Thyroid gland (tissue), 4 donors: ENCODE measurements at regions not wholly inside any gene's neighbourhood (a gene's known extent, or its start where the extent isn't known, plus 50 kb on each side); places are given as distances from the start of the nearest gene placed in this dataset.
A peak's percentile ranks its signal among the peaks of the same experiment; 100 is the strongest.

Source experiments
- DNase-seq, 2 donors: peaks; one replicate each; pipeline ENCODE4 v3.0.0-alpha.2; 2019
- H3K27ac ChIP-seq, 3 donors: fragments of 200-600 bp; sonication (generic); 1 replicate in 2 of 3; 2 replicates in 1 of 3; pipeline ENCODE4 v1.5.1; 2016 to 2019; ENCODE audit warnings: mild to moderate bottlenecking in 1 of 3, moderate library complexity in 1 of 3
- H3K27me3 ChIP-seq: fragments of 200-600 bp; sonication (generic); one replicate; pipeline ENCODE4 v1.5.1; 2019
- H3K36me3 ChIP-seq, 2 donors: fragments of 200-600 bp; sonication (generic); one replicate each; pipeline ENCODE4 v1.5.1; 2016 to 2019
- H3K4me1 ChIP-seq, 2 donors: fragments of 200-600 bp; sonication (generic); one replicate each; pipeline ENCODE4 v1.5.1; 2017 to 2019
- H3K4me3 ChIP-seq, 3 donors: fragments of 200-600 bp; sonication (generic); replicated peaks in 1 of 3; 1 replicate in 2 of 3; 2 replicates in 1 of 3; pipeline ENCODE4 v1.5.1; 2016; ENCODE audit warnings: mild to moderate bottlenecking in 1 of 3
- H3K9me3 ChIP-seq: fragments of 200-600 bp; sonication (generic); one replicate; pipeline ENCODE4 v1.5.1; 2017
- CTCF ChIP-seq, 6 experiments: fragments of 200-600 bp in 3 of 6; fragments of 450-650 bp in 3 of 6; sonication (generic) in 3 of 6; IDR thresholded peaks; one replicate each; pipeline ENCODE4 v1.5.1; 2016 to 2019; ENCODE audit warnings: antibody characterized with exemption in 6 of 6, mild to moderate bottlenecking in 2 of 6, inconsistent platforms in 1 of 6, moderate library complexity in 1 of 6
- POLR2A ChIP-seq, 2 donors: fragments of 450-650 bp; IDR thresholded peaks; one replicate each; pipeline ENCODE4 v1.6.1; 2017; ENCODE audit warnings: antibody characterized with exemption in 2 of 2, mild to moderate bottlenecking in 2 of 2, moderate library complexity in 1 of 2
- WGBS, 2 donors: methylation state at CpG; one replicate each; pipeline ENCODE4 v1.1.5; 2017; 5-methylcytosine and 5-hydroxymethylcytosine counted together
- intact Hi-C: fragments of 100-400 bp; cut with DNase I; formaldehyde crosslinking; loops from one replicate; pipeline ENCODE4 v1.15.1; 2023

DNA sequence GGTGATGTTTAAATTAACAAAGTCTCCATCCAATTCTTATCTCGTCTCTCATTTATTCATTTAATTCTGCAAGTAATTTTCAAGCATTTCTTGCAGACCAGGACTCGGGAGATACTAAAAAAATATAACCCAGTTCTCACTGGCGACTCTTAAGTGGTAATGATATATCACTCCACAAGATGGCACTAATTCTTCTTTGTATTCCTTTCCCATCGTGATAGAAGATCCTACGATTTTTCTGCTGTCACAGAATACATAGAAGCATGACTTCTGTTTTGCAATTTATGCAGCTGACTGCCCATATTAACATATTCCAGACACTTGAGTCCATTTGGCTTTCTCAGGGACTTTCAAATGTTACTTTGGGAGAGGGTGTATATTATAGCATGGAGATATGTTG, 64.0 kb upstream of the FGF13 start:
- Histone ChIP-seq H3K27ac (no peak overlapping the region), H3K4me3 (no peak overlapping the region), H3K9me3 (no peaks in the 10 kb centered on the region), H3K36me3 (no peaks in the 10 kb centered on the region), H3K27me3 (no peaks in the 10 kb centered on the region), H3K4me1 (no peaks in the 10 kb centered on the region)
- intact Hi-C loops, result no loop called here
- TF ChIP-seq CTCF (IDR thresholded peaks at IDR 0.05) (peak in 3 of 6 experiments; percentile 42 to 48 (median 46)), POLR2A (IDR thresholded peaks at IDR 0.05) (no peak)
- 3 to 5% methylated on average over 5 of the region's 5 CpGs for WGBS, 2 donors
- DNase-seq, result no peak

- no peaks in the 10 kb centered on the region for H3K9me3 ChIP-seq
- H3K4me3 ChIP-seq, result no peak overlapping the region
- H3K4me1 ChIP-seq, result no peaks in the 10 kb centered on the region
- H3K27me3 ChIP-seq, result no peaks in the 10 kb centered on the region
- no peak for DNase-seq
- H3K36me3 ChIP-seq, result no peaks in the 10 kb centered on the region
- TF ChIP-seq CTCF (IDR thresholded peaks at IDR 0.05), result no peak
- no peak for TF ChIP-seq POLR2A (IDR thresholded peaks at IDR 0.05)
- no peak overlapping the region for H3K27ac ChIP-seq
- WGBS, 2 donors, result 78% methylated on average over 2 of the region's 2 CpGs
- intact Hi-C loops, result no loop called here
Observed at GRCh38 chrX:138771047-138771446, 59.5 kb upstream of the FGF13 start.

- Histone ChIP-seq H3K4me1 (no peaks in the 10 kb centered on the region), H3K9me3 (no peaks in the 10 kb centered on the region), H3K4me3 (no peak overlapping the region), H3K27ac (no peak overlapping the region), H3K36me3 (no peaks in the 10 kb centered on the region), H3K27me3 (no peaks in the 10 kb centered on the region)
- 83 to 84% methylated on average over 2 of the region's 2 CpGs for WGBS, 2 donors
- no peak for TF ChIP-seq CTCF (IDR thresholded peaks at IDR 0.05)
- TF ChIP-seq POLR2A (IDR thresholded peaks at IDR 0.05), result no peak
- no peak for DNase-seq
- intact Hi-C loops, result no loop called here
Observed at GRCh38 chrX:138769918-138770317, 58.4 kb upstream of the FGF13 start.

- TF ChIP-seq POLR2A (IDR thresholded peaks at IDR 0.05), result no peak
- TF ChIP-seq CTCF (IDR thresholded peaks at IDR 0.05), result no peak
- Histone ChIP-seq H3K27me3 (no peaks in the 10 kb centered on the region), H3K4me1 (no peaks in the 10 kb centered on the region), H3K9me3 (no peaks in the 10 kb centered on the region), H3K27ac (no peak overlapping the region), H3K4me3 (no peak overlapping the region), H3K36me3 (no peaks in the 10 kb centered on the region)
- WGBS, 2 donors, result 76 to 85% methylated on average over 1 of the region's 1 CpG
- intact Hi-C loops, result no loop called here
- DNase-seq, result no peak
Observed at GRCh38 chrX:138765051-138765450, 53.5 kb upstream of the FGF13 start.

- DNase-seq, result no peak
- intact Hi-C loops, result no loop called here
- no peaks in the 10 kb centered on the region for H3K9me3 ChIP-seq
- H3K4me3 ChIP-seq, result no peak overlapping the region
- H3K27ac ChIP-seq, result no peak overlapping the region
- no peaks in the 10 kb centered on the region for H3K27me3 ChIP-seq
- peaks cover 0 to 4% of the 10 kb centered on the region in 2 donors for H3K4me1 ChIP-seq
- no peaks in the 10 kb centered on the region for H3K36me3 ChIP-seq
- WGBS, 2 donors, result 60 to 81% methylated on average over 1 to 3 of the region's 3 CpGs
- TF ChIP-seq POLR2A (IDR thresholded peaks at IDR 0.05) (no peak), CTCF (IDR thresholded peaks at IDR 0.05) (no peak)
Observed at GRCh38 chrX:138763761-138764160, 52.2 kb upstream of the FGF13 start.
